MCF 10A (cell line): ENCODE measurements at regions not wholly inside any gene's neighbourhood (a gene's known extent, or its start where the extent isn't known, plus 50 kb on each side); places are given as distances from the start of the nearest gene placed in this dataset.

Source experiments
- BruUV-seq: library from RNA; stranded (reverse); fragments of 400-500 nt; replicated peaks from 2 replicates; lab custom pipeline; 2021; lab: Mats Ljungman, UMichigan
- CTCF ChIA-PET: fragments of 300-600 bp; sonication (Branson Sonifier 250); formaldehyde crosslinking; extraction: SDS; loops from one replicate; lab custom pipeline; 2021; ENCODE audit warnings: antibody characterized with exemption, inconsistent platforms; lab: Yijun Ruan, JAX
- POLR2A ChIA-PET: fragments of 300-600, 350-650 bp; sonication (Branson Sonifier 250); formaldehyde crosslinking; extraction: SDS; loops from one replicate; lab custom pipeline; 2020; ENCODE audit warnings: antibody characterized with exemption, inconsistent platforms; lab: Yijun Ruan, JAX
- DNase-seq: peaks from one replicate; pipeline ENCODE4 v3.0.0-alpha.2; 2018; ENCODE audit not compliant: unreplicated experiment
- H3K27ac Mint-ChIP-seq: one replicate; pipeline ENCODE4 v1.8.0; 2022; ENCODE audit warnings: mild to moderate bottlenecking, low read depth, mixed read lengths; ENCODE audit not compliant: unreplicated experiment
- H3K27me3 Mint-ChIP-seq: one replicate; pipeline ENCODE4 v1.8.0; 2022; ENCODE audit warnings: mixed read lengths; ENCODE audit not compliant: insufficient read depth, unreplicated experiment
- H3K36me3 Mint-ChIP-seq: one replicate; pipeline ENCODE4 v1.8.0; 2022; ENCODE audit warnings: mild to moderate bottlenecking, moderate library complexity, mixed read lengths; ENCODE audit not compliant: insufficient read depth, unreplicated experiment
- H3K4me1 Mint-ChIP-seq: one replicate; pipeline ENCODE4 v1.8.0; 2022; ENCODE audit warnings: mixed read lengths; ENCODE audit not compliant: insufficient read depth, unreplicated experiment
- H3K4me3 Mint-ChIP-seq: one replicate; pipeline ENCODE4 v1.8.0; 2022; ENCODE audit warnings: mild to moderate bottlenecking, moderate library complexity, mixed read lengths; ENCODE audit not compliant: unreplicated experiment
- H3K9me3 Mint-ChIP-seq: one replicate; pipeline ENCODE4 v1.8.0; 2022; ENCODE audit warnings: mixed read lengths; ENCODE audit not compliant: unreplicated experiment
- CTCF ChIP-seq: fragments of 200-600 bp; IDR thresholded peaks from one replicate; pipeline ENCODE4 v1.8.0; 2022; ENCODE audit warnings: antibody characterized with exemption, mild to moderate bottlenecking; ENCODE audit not compliant: unreplicated experiment
- intact Hi-C: fragments of 100-400 bp; cut with micrococcal nuclease; formaldehyde crosslinking; loops from 2 replicates; pipeline ENCODE4 v1.14.1; 2022

- BruUV-seq = no TSS peak
- intact Hi-C loops = no loop called here
- DNase-seq = no peak
- Mint-ChIP-seq H3K4me3 (no peak overlapping the region), H3K27me3 (peaks cover 63% of the 10 kb centered on the region), H3K9me3 (no peaks in the 10 kb centered on the region), H3K27ac (no peak overlapping the region), H3K36me3 (no peaks in the 10 kb centered on the region), H3K4me1 (no peaks in the 10 kb centered on the region)
- POLR2A ChIA-PET = interaction anchor here (0.6 kb wide), 1 partner anchor 13 kb away, joined by 3 read pairs; no protein-coding TSS in a partner anchor
- CTCF ChIA-PET = no interaction called here
- TF ChIP-seq CTCF = no peak
Measured at GRCh38 chrX:39418731-39419638, 617.7 kb downstream of the MID1IP1 start.

GRCh38 chrX:39421006-39421405 lies 619.7 kb downstream of the MID1IP1 start:
- H3K4me3 Mint-ChIP-seq = no peak overlapping the region
- no peaks in the 10 kb centered on the region for H3K36me3 Mint-ChIP-seq
- POLR2A ChIA-PET = no interaction called here
- intact Hi-C loops = no loop called here
- TF ChIP-seq CTCF = no peak
- CTCF ChIA-PET = no interaction called here
- no peak overlapping the region for H3K27ac Mint-ChIP-seq
- H3K9me3 Mint-ChIP-seq = no peaks in the 10 kb centered on the region
- no TSS peak for BruUV-seq
- H3K4me1 Mint-ChIP-seq = no peaks in the 10 kb centered on the region
- H3K27me3 Mint-ChIP-seq = peaks cover 66% of the 10 kb centered on the region
- no peak for DNase-seq

- TF ChIP-seq CTCF = no peak
- no TSS peak for BruUV-seq
- ChIA-PET POLR2A (no interaction called here), CTCF (interaction anchor here (0.6 kb wide), 1 partner anchor 1118 kb away, joined by 4 read pairs; no protein-coding TSS in a partner anchor)
- DNase-seq = no peak
- Mint-ChIP-seq H3K4me1 (no peaks in the 10 kb centered on the region), H3K27me3 (peaks cover 52% of the 10 kb centered on the region), H3K9me3 (no peaks in the 10 kb centered on the region), H3K4me3 (no peak overlapping the region), H3K27ac (no peak overlapping the region), H3K36me3 (no peaks in the 10 kb centered on the region)
- intact Hi-C loops = no loop called here
Measured at GRCh38 chrX:39425124-39425806, 624.0 kb downstream of the MID1IP1 start.

- no peaks in the 10 kb centered on the region for H3K4me1 Mint-ChIP-seq
- no TSS peak for BruUV-seq
- POLR2A ChIA-PET = no interaction called here
- intact Hi-C loops = no loop called here
- no peak for TF ChIP-seq CTCF
- H3K9me3 Mint-ChIP-seq = no peaks in the 10 kb centered on the region
- no peaks in the 10 kb centered on the region for H3K36me3 Mint-ChIP-seq
- peaks cover 57% of the 10 kb centered on the region for H3K27me3 Mint-ChIP-seq
- H3K27ac Mint-ChIP-seq = no peak overlapping the region
- CTCF ChIA-PET = interaction anchor here (0.6 kb wide), 1 partner anchor 1118 kb away, joined by 4 read pairs; no protein-coding TSS in a partner anchor
- DNase-seq = no peak
- no peak overlapping the region for H3K4me3 Mint-ChIP-seq
Measured at GRCh38 chrX:39426101-39426500, 624.8 kb downstream of the MID1IP1 start.
